HEK293 (cell line): ENCODE measurements at regions not wholly inside any gene's neighbourhood (a gene's known extent, or its start where the extent isn't known, plus 50 kb on each side); places are given as distances from the start of the nearest gene placed in this dataset.
"Not testable (repeated sequence)": the region's sequence is repeated elsewhere in the genome, so short reads cannot be mapped to it uniquely, and the experiment has no call there.

Source experiments
- CTCF ChIA-PET: fragments of 350-600 bp; formaldehyde crosslinking; extraction: SDS; loops from one replicate; lab custom pipeline; 2021; ENCODE audit warnings: antibody characterized with exemption; lab: Yijun Ruan, JAX
- POLR2A ChIA-PET: fragments of 300-600 bp; formaldehyde crosslinking; extraction: SDS; loops from one replicate; lab custom pipeline; 2020; ENCODE audit warnings: antibody characterized with exemption, inconsistent platforms; lab: Yijun Ruan, JAX
- H3K27ac ChIP-seq: fragments of 200-500 bp; sonication (Bioruptor generic); 2 replicates; pipeline ENCODE4 v1.5.1; 2014; ENCODE audit warnings: low read depth, low read length, control low read depth, inconsistent platforms; ENCODE audit errors: extremely low read depth
- H3K36me3 ChIP-seq, 2 experiments: fragments of 200-500 bp in 1 of 2; sonication (Bioruptor generic) in 1 of 2; 1 replicate in 1 of 2; 2 replicates in 1 of 2; pipeline ENCODE4 v1.5.1; 2014 to 2017; ENCODE audit warnings: inconsistent platforms in 2 of 2, low read length in 2 of 2; ENCODE audit not compliant: control insufficient read depth in 2 of 2, insufficient read depth in 1 of 2
- H3K4me1 ChIP-seq: fragments of 200-500 bp; sonication (Bioruptor generic); 2 replicates; pipeline ENCODE4 v1.5.1; 2014; ENCODE audit warnings: mild to moderate bottlenecking, low read length, inconsistent platforms; ENCODE audit not compliant: control insufficient read depth, insufficient read depth
- H3K4me3 ChIP-seq: 2 replicates; pipeline ENCODE4 v1.5.1; 2011; ENCODE audit warnings: low read depth, mild to moderate bottlenecking, control low read depth, low read length, moderate library complexity
- H3K9me3 ChIP-seq: fragments of 200-500 bp; sonication (Bioruptor generic); 2 replicates; pipeline ENCODE4 v1.5.1; 2014; ENCODE audit warnings: low read depth, low read length, inconsistent platforms; ENCODE audit not compliant: control insufficient read depth, insufficient read depth
- IKZF3 ChIP-seq: fragments of 450-650 bp; IDR thresholded peaks from 2 replicates; pipeline ENCODE4 v1.5.0; 2018; ENCODE audit warnings: missing biosample characterization, mild to moderate bottlenecking, missing genetic modification characterization, moderate library complexity
- SCRT1 ChIP-seq: fragments of 450-650 bp; formaldehyde crosslinking; IDR thresholded peaks from 2 replicates; pipeline ENCODE4 v1.5.1; 2016; ENCODE audit warnings: missing biosample characterization, missing genetic modification characterization, borderline replicate concordance
- SCRT2 ChIP-seq: fragments of 450-650 bp; formaldehyde crosslinking; IDR thresholded peaks from 2 replicates; pipeline ENCODE4 v1.5.1; 2016; ENCODE audit warnings: missing biosample characterization, missing genetic modification characterization
- ZBTB48 ChIP-seq: fragments of 450-650 bp; formaldehyde crosslinking; IDR thresholded peaks from 2 replicates; pipeline ENCODE4 v1.5.1; 2016; ENCODE audit warnings: missing biosample characterization, missing genetic modification characterization
- ZNF146 ChIP-seq: fragments of 450-650 bp; formaldehyde crosslinking; IDR thresholded peaks from 2 replicates; pipeline ENCODE4 v1.5.1; 2016; ENCODE audit warnings: missing biosample characterization, missing genetic modification characterization
- ZNF449 ChIP-seq: fragments of 450-650 bp; formaldehyde crosslinking; IDR thresholded peaks from 2 replicates; pipeline ENCODE4 v1.5.1; 2017; ENCODE audit warnings: missing biosample characterization, mild to moderate bottlenecking, missing genetic modification characterization, moderate library complexity
- ZNF639 ChIP-seq: fragments of 450-650 bp; formaldehyde crosslinking; IDR thresholded peaks from 2 replicates; pipeline ENCODE4 v1.5.1; 2016; ENCODE audit warnings: missing biosample characterization, missing genetic modification characterization
- ZNF645 ChIP-seq: fragments of 450-650 bp; formaldehyde crosslinking; IDR thresholded peaks from 2 replicates; pipeline ENCODE4; 2016; ENCODE audit warnings: missing biosample characterization, missing genetic modification characterization
- ZNF654 ChIP-seq: fragments of 450-650 bp; formaldehyde crosslinking; IDR thresholded peaks from 2 replicates; pipeline ENCODE4 v1.5.1; 2016; ENCODE audit warnings: low read depth, missing biosample characterization, missing genetic modification characterization
- ZNF692 ChIP-seq: fragments of 450-650 bp; formaldehyde crosslinking; IDR thresholded peaks from 2 replicates; pipeline ENCODE4 v1.5.1; 2016; ENCODE audit warnings: missing biosample characterization, missing genetic modification characterization

GRCh38 chr22:22193923-22194322 is 50.7 kb upstream of the VPREB1 start:
- TF ChIP-seq ZBTB48 (tag by site-specific recombination), result no peak
- no peak for TF ChIP-seq ZNF645
- no peak for TF ChIP-seq ZNF654 (tag by site-specific recombination)
- no peak for TF ChIP-seq ZNF692 (tag by site-specific recombination)
- TF ChIP-seq IKZF3, result no peak
- no peak for TF ChIP-seq ZNF449 (tag by site-specific recombination)
- no peak for TF ChIP-seq ZNF639 (tag by site-specific recombination)
- no peak overlapping the region for H3K27ac ChIP-seq
- no peaks in the 10 kb centered on the region for H3K36me3 ChIP-seq
- POLR2A ChIA-PET, result no interaction called here
- CTCF ChIA-PET, result no interaction called here
- no peaks in the 10 kb centered on the region for H3K9me3 ChIP-seq
- no peak overlapping the region for H3K4me3 ChIP-seq
- no peaks in the 10 kb centered on the region for H3K4me1 ChIP-seq

GRCh38 chr22:22193462-22193861 is 51.1 kb upstream of the VPREB1 start:
- CTCF ChIA-PET, H3K9me3 ChIP-seq, POLR2A ChIA-PET, H3K4me1 ChIP-seq, H3K27ac ChIP-seq, H3K36me3 ChIP-seq, H3K4me3 ChIP-seq: not testable (repeated sequence)
- TF ChIP-seq ZNF146 (tag by site-specific recombination), result peak; percentile 69

GRCh38 chr22:22193006-22193405 is 51.6 kb upstream of the VPREB1 start:
- H3K27ac ChIP-seq, CTCF ChIA-PET, H3K36me3 ChIP-seq, H3K9me3 ChIP-seq, H3K4me1 ChIP-seq, POLR2A ChIA-PET, H3K4me3 ChIP-seq: not testable (repeated sequence)
- TF ChIP-seq SCRT1 (tag by site-specific recombination) (peak; percentile 63), SCRT2 (tag by site-specific recombination) (peak; percentile 84)

- H3K4me1 ChIP-seq, H3K4me3 ChIP-seq, CTCF ChIA-PET, H3K36me3 ChIP-seq, H3K9me3 ChIP-seq, H3K27ac ChIP-seq, POLR2A ChIA-PET: not testable (repeated sequence)
Observed at GRCh38 chr22:22189796-22190195, 54.8 kb upstream of the VPREB1 start.

- H3K9me3 ChIP-seq, H3K4me1 ChIP-seq, POLR2A ChIA-PET, H3K36me3 ChIP-seq, H3K27ac ChIP-seq, H3K4me3 ChIP-seq: not testable (repeated sequence)
- CTCF ChIA-PET, result interaction anchor here (0.9 kb wide), 1 partner anchor 9 kb away, joined by 5 read pairs; no protein-coding TSS in a partner anchor
Observed at GRCh38 chr22:22187863-22188262, 56.7 kb upstream of the VPREB1 start.
